MM.1S (cell line): ENCODE measurements at regions not wholly inside any gene's neighbourhood (a gene's known extent, or its start where the extent isn't known, plus 50 kb on each side); places are given as distances from the start of the nearest gene placed in this dataset.

ENCODE experiments used
- EZH2phosphoT487 ChIP-seq: fragments of 300-600 bp; sonication (generic); IDR thresholded peaks from 2 replicates; pipeline ENCODE4 v1.6.1; 2018; ENCODE audit warnings: antibody characterized with exemption, low read length
- TF ChIP-seq, protein P1 (sequence below): fragments of 300-600 bp; sonication (generic); IDR thresholded peaks from 2 replicates; pipeline ENCODE4 v1.5.1; 2016; ENCODE audit warnings: antibody characterized with exemption, low read length, mixed read lengths

DNA sequence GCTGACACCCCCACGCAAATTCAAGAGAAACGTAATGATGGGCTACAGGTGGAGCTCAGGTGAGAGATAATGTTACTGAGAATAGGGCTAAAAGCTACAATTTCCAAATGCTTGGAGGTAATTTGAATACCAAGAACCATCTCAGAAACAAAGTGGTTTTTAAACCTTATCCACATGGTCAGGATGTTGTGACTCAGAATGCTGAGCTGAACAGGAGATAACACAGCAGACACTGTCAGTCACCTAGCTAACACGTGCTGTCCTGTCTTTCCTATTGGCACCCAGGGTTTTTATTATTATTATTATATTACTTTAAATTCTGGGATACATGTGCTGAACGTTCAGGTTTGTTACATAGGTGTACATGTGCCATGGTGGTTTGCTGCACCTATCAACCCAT lies 233.0 kb upstream of the MAF start:
- TF ChIP-seq, protein P1, sequence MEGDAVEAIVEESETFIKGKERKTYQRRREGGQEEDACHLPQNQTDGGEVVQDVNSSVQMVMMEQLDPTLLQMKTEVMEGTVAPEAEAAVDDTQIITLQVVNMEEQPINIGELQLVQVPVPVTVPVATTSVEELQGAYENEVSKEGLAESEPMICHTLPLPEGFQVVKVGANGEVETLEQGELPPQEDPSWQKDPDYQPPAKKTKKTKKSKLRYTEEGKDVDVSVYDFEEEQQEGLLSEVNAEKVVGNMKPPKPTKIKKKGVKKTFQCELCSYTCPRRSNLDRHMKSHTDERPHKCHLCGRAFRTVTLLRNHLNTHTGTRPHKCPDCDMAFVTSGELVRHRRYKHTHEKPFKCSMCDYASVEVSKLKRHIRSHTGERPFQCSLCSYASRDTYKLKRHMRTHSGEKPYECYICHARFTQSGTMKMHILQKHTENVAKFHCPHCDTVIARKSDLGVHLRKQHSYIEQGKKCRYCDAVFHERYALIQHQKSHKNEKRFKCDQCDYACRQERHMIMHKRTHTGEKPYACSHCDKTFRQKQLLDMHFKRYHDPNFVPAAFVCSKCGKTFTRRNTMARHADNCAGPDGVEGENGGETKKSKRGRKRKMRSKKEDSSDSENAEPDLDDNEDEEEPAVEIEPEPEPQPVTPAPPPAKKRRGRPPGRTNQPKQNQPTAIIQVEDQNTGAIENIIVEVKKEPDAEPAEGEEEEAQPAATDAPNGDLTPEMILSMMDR = no peak
- TF ChIP-seq EZH2phosphoT487 = no peak
